ENCODE measurements at regions not wholly inside any gene's neighbourhood (a gene's known extent, or its start where the extent isn't known, plus 50 kb on each side); places are given as distances from the start of the nearest gene placed in this dataset.
"Not testable (repeated sequence)": the region's sequence is repeated elsewhere in the genome, so short reads cannot be mapped to it uniquely, and the experiment has no call there.

DNA sequence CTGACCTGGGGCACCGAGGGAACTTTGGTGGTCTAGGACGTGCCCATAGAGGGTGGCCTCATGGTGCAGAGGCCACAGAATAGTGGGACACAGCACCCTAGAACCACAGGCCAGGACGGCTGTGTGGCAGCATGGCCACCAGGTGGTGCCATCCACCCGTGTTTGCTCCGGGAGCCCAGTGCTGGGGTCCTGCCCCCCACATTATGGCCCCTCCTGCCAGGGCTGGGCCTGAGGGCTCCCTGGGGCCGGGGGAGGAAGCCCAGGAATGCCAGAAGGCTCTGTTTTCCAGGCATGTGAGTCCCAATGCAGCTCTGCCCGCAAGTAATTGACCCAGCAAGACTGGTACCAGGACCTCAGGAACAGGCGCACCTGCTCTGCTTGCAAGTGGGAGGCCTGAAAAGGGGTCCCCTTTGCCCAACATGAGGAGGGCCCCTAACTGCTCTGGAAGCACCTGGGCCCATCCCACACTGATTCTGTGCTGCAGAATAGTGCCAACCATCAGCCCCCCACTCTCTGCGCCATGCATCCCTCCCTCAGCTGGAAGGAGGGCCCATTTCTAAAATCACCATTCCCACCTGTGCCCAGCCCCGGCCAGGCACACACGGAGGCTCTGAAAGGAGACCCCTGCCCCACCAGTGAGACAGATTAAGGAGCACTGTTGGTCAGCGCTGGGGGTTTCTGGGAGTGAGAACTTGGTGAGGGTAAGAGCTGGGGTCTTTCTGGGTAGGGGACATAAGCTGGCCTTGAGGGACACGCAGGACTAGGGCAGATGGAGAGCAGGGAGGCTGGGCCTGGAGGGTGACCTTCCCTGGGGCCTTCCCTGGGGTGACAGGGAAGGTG is 174.4 kb downstream of the TBC1D2B start:
- DNase-seq = peak in 1 of 3 donors; percentile 14
- H3K4me3 Mint-ChIP-seq; H3K27ac Mint-ChIP-seq; ATAC-seq (ENCODE audit: low read depth in 2 of 2); H3K4me1 ChIP-seq (ENCODE audit: control insufficient read depth, insufficient read depth, low read length, poor library complexity, severe bottlenecking); H3K36me3 ChIP-seq (ENCODE audit: control insufficient read depth, insufficient read depth, low read length); H3K4me1 Mint-ChIP-seq; H3K27me3 ChIP-seq (ENCODE audit: control insufficient read depth, insufficient read depth, low read length); H3K9me3 Mint-ChIP-seq; H3K27me3 Mint-ChIP-seq; H3K9me3 ChIP-seq (ENCODE audit: control insufficient read depth in 2 of 2, low read length in 2 of 2); H3K27ac ChIP-seq (ENCODE audit: insufficient read depth, low read length, poor library complexity, severe bottlenecking); H3K36me3 Mint-ChIP-seq; H3K4me3 ChIP-seq (ENCODE audit: low read depth, low read length): not testable (repeated sequence)

DNA sequence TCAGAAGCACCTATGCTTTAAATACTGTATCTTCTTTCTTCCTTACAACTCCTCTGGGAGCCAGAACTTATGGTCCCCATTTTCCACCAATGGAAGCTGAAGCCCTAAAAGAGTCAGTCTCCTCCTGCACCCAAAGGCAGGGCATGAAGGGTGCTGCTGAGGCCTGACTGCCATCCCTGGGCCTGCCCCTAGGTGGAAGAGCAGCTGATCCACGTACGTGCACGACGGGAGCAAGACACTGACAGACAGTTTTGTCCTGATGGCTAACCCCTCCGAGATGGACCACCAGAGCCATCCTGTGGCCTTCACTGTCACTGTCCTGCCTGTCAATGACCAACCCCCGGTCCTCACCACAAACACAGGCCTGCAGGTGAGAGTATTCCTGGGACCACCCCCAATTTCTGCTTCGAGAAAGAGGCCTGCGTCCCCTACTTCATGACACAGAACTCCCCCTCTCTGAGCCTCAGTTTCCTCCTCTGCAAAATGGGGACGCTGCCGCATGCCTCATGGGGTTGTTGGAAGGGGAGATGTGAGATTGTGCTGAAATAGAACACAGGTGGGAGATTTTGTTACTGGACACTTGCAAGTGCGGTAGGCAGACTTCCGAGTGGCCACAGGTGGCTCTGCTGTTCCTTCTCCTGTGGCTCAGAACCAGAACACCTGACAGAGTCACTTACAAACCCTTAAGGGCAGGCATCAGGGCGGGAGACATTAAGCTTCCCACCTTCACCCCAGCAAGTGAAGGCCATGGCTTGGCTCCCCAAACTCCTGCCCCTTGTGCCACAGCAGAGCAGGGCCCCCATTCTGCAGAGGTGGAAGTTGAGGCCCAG is 175.4 kb downstream of the TBC1D2B start:
- Histone ChIP-seq H3K4me1 (ENCODE audit: control insufficient read depth, insufficient read depth, low read length, poor library complexity, severe bottlenecking) (no peaks in the 10 kb centered on the region), H3K9me3 (ENCODE audit: control insufficient read depth in 2 of 2, low read length in 2 of 2) (no peaks in the 10 kb centered on the region), H3K27me3 (ENCODE audit: control insufficient read depth, insufficient read depth, low read length) (no peaks in the 10 kb centered on the region), H3K27ac (ENCODE audit: insufficient read depth, low read length, poor library complexity, severe bottlenecking) (no peak overlapping the region), H3K36me3 (ENCODE audit: control insufficient read depth, insufficient read depth, low read length) (no peaks in the 10 kb centered on the region), H3K4me3 (ENCODE audit: low read depth, low read length) (no peak overlapping the region)
- H3K27ac Mint-ChIP-seq = no peak overlapping the region
- DNase-seq (no peak), ATAC-seq (ENCODE audit: low read depth in 2 of 2) (no peak)
- no peak overlapping the region for H3K4me3 Mint-ChIP-seq
- no peaks in the 10 kb centered on the region for H3K36me3 Mint-ChIP-seq
- no peaks in the 10 kb centered on the region for H3K4me1 Mint-ChIP-seq
- no peaks in the 10 kb centered on the region for H3K27me3 Mint-ChIP-seq
- H3K9me3 Mint-ChIP-seq = no peaks in the 10 kb centered on the region

DNA sequence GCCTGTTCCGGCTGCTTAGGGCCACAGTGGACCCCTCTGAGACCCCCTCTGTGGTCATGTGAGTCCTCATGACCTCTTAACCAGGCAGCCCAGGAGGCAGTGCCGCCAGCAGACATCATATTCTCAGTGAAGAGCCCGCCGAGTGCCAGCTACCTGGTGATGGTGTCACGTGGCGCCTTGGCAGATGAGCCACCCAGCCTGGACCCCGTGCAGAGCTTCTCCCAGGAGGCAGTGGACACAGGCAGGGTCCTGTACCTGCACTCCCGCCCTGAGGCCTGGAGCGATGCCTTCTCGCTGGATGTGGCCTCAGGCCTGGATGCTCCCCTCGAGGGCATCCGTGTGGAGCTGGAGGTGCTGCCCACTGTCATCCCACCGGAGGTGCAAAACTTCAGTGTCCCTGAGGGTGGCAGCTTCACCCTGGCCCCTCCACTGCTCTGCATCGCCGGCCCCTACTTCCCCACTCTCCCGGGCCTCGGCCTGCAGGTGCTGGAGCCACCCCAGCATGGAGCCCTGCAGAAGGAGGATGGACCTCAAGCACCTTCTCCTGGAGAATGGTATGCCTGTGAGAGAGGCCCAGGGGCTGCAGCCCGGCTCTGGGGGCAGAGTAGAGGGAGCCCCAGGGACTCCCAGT is 176.1 kb downstream of the TBC1D2B start:
- Histone ChIP-seq H3K9me3 (ENCODE audit: control insufficient read depth in 2 of 2, low read length in 2 of 2) (no peaks in the 10 kb centered on the region), H3K36me3 (ENCODE audit: control insufficient read depth, insufficient read depth, low read length) (no peaks in the 10 kb centered on the region), H3K4me3 (ENCODE audit: low read depth, low read length) (no peak overlapping the region), H3K27ac (ENCODE audit: insufficient read depth, low read length, poor library complexity, severe bottlenecking) (no peak overlapping the region), H3K27me3 (ENCODE audit: control insufficient read depth, insufficient read depth, low read length) (no peaks in the 10 kb centered on the region), H3K4me1 (ENCODE audit: control insufficient read depth, insufficient read depth, low read length, poor library complexity, severe bottlenecking) (no peaks in the 10 kb centered on the region)
- DNase-seq (no peak), ATAC-seq (ENCODE audit: low read depth in 2 of 2) (no peak)
- Mint-ChIP-seq H3K27ac (no peak overlapping the region), H3K4me3 (no peak overlapping the region), H3K27me3 (no peaks in the 10 kb centered on the region), H3K36me3 (no peaks in the 10 kb centered on the region), H3K9me3 (no peaks in the 10 kb centered on the region), H3K4me1 (no peaks in the 10 kb centered on the region)

DNA sequence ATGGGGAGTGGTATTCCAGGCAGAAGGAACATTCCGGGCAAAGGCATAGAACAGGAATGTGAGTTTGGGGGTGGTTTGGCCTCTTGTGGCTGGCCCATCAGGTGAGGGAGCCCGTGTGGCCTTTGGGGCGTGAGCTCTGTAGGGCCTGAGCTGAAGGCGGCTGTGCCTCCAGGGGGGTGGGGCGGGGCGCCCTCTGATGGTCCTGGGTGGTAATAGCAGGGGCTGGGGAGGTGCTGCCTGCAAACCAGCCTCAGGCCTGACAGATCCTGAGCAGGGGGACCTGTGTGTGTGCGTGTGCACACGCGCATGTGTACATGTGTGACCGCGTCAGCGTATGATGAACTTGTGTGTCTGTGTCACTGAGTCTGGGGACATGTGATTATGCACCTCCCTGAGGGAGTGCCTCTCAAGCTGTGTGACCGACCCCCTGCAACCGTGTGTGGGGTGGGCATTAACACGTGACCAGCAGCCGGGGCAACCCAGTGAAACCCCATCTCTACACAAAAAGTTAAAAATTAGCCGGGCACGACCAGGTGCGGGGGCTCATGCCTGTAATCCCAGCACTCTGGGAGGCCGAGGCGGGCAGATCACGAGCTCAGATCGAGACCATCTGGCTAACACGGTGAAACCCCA is 177.1 kb downstream of the TBC1D2B start:
- peak in 1 of 3 donors; percentile 41 for DNase-seq
- H3K36me3 Mint-ChIP-seq, H3K27ac Mint-ChIP-seq: not testable (repeated sequence)

DNA sequence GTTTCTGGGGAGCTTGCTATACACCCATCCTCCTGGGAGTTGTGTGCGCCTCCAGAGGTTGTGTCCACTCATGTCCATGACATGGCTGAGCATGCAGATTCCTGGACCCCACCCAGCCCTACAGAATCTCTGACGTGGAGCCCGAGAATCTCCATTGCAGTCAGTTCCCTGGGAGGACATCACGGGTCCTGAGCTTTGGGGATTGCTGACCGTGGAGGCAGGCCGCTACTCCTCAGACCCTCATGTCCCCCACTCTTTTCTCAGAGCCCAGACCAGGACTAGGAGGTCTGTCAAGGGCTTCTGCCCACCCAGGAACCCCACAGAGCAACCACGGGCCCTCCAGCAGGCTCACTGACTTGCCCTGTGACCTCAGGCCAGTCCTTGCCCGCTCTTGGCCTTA is 177.7 kb downstream of the TBC1D2B start:
- not testable (repeated sequence) for H3K4me3 ChIP-seq (ENCODE audit: low read depth, low read length); H3K4me1 Mint-ChIP-seq; H3K27ac Mint-ChIP-seq; H3K9me3 ChIP-seq (ENCODE audit: control insufficient read depth in 2 of 2, low read length in 2 of 2); ATAC-seq (ENCODE audit: low read depth in 2 of 2); H3K4me3 Mint-ChIP-seq; H3K27me3 ChIP-seq (ENCODE audit: control insufficient read depth, insufficient read depth, low read length); H3K27me3 Mint-ChIP-seq; H3K9me3 Mint-ChIP-seq; H3K27ac ChIP-seq (ENCODE audit: insufficient read depth, low read length, poor library complexity, severe bottlenecking); H3K36me3 Mint-ChIP-seq; H3K36me3 ChIP-seq (ENCODE audit: control insufficient read depth, insufficient read depth, low read length); H3K4me1 ChIP-seq (ENCODE audit: control insufficient read depth, insufficient read depth, low read length, poor library complexity, severe bottlenecking); DNase-seq

More for the DNA sequence above, 177.1 kb downstream of the TBC1D2B start:
- not testable (repeated sequence) for H3K9me3 Mint-ChIP-seq; H3K4me1 Mint-ChIP-seq; H3K4me1 ChIP-seq (ENCODE audit: control insufficient read depth, insufficient read depth, low read length, poor library complexity, severe bottlenecking); H3K27ac ChIP-seq (ENCODE audit: insufficient read depth, low read length, poor library complexity, severe bottlenecking); H3K4me3 Mint-ChIP-seq; H3K27me3 ChIP-seq (ENCODE audit: control insufficient read depth, insufficient read depth, low read length); H3K27me3 Mint-ChIP-seq; ATAC-seq (ENCODE audit: low read depth in 2 of 2); H3K36me3 ChIP-seq (ENCODE audit: control insufficient read depth, insufficient read depth, low read length); H3K9me3 ChIP-seq (ENCODE audit: control insufficient read depth in 2 of 2, low read length in 2 of 2); H3K4me3 ChIP-seq (ENCODE audit: low read depth, low read length)

DNA sequence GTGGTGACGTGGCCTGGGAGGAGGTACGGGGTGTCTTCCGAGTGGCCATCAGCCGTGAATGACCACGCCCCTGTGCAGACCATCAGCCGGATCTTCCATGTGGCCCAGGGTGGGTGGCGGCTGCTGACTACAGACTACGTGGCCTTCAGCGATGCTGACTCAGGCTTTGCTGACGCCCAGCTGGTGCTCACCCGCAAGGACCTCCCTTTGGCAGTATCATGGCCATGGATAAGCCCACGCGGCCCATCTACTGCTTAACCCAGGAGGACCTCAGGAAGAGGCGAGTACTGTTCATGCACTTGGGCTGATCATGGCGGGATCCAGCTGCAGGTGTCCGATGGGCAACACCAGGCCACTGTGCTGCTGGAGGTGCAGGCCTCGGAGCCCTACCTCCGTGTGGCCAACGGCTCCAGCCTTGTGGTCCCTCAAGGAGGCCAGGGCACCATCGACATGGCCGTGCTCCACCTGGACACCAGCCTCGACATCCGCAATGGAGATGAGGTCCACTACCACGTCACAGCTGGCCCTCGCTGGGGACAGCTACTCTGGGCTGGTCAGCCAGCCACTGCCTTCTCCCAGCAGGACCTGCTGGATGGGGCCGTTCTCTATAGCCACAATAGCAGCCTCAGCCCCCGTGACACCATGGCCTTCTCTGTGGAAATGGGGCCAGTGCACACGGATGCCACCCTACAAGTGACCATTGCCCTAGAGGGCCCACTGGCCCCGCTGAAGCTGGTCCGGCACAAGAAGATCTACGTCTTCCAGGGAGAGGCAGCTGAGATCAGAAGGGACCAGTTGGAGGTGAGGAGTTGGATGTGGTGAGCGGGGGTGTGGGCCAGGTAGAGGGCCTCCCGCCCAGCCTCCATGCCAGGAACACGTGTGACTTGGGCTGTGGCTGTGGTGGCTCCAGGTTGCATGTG is 178.4 kb downstream of the TBC1D2B start:
- no peaks in the 10 kb centered on the region for H3K9me3 Mint-ChIP-seq
- H3K4me3 Mint-ChIP-seq = no peak overlapping the region
- Histone ChIP-seq H3K4me3 (ENCODE audit: low read depth, low read length) (no peak overlapping the region), H3K36me3 (ENCODE audit: control insufficient read depth, insufficient read depth, low read length) (no peaks in the 10 kb centered on the region), H3K9me3 (ENCODE audit: control insufficient read depth in 2 of 2, low read length in 2 of 2) (no peaks in the 10 kb centered on the region), H3K27me3 (ENCODE audit: control insufficient read depth, insufficient read depth, low read length) (no peaks in the 10 kb centered on the region), H3K4me1 (ENCODE audit: control insufficient read depth, insufficient read depth, low read length, poor library complexity, severe bottlenecking) (no peaks in the 10 kb centered on the region), H3K27ac (ENCODE audit: insufficient read depth, low read length, poor library complexity, severe bottlenecking) (no peak overlapping the region)
- DNase-seq = no peak
- H3K27ac Mint-ChIP-seq = no peak overlapping the region
- H3K27me3 Mint-ChIP-seq = no peaks in the 10 kb centered on the region
- H3K36me3 Mint-ChIP-seq = no peaks in the 10 kb centered on the region
- H3K4me1 Mint-ChIP-seq = no peaks in the 10 kb centered on the region
- no peak for ATAC-seq (ENCODE audit: low read depth in 2 of 2)

DNA sequence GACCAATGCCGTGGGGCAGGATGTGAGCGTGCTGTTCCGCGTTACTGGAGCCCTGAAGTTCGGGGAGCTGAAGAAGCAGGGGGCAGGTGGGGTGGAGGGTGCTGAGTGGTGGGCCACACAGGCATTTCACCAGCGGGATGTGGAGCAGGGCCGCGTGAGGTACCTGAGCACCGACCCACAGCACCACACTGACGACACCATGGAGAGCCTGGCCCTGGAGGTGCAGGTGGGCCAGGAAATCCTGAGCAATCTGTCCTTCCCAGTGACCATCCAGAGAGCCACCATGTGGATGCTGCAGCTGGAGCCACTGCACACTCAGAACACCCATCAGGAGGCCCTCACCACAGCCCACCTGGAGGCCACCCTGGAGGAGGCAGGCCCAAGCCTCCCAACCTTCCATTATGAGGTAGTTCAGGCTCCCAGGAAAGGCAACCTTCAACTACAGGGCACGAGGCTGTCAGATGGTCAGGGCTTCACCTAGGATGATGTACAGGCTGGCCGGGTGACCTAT is 179.6 kb downstream of the TBC1D2B start:
- Histone ChIP-seq H3K4me3 (ENCODE audit: low read depth, low read length) (no peak overlapping the region), H3K36me3 (ENCODE audit: control insufficient read depth, insufficient read depth, low read length) (no peaks in the 10 kb centered on the region), H3K4me1 (ENCODE audit: control insufficient read depth, insufficient read depth, low read length, poor library complexity, severe bottlenecking) (no peaks in the 10 kb centered on the region), H3K27ac (ENCODE audit: insufficient read depth, low read length, poor library complexity, severe bottlenecking) (no peak overlapping the region), H3K9me3 (ENCODE audit: control insufficient read depth in 2 of 2, low read length in 2 of 2) (no peaks in the 10 kb centered on the region), H3K27me3 (ENCODE audit: control insufficient read depth, insufficient read depth, low read length) (no peaks in the 10 kb centered on the region)
- DNase-seq (no peak), ATAC-seq (ENCODE audit: low read depth in 2 of 2) (no peak)
- H3K27me3 Mint-ChIP-seq = no peaks in the 10 kb centered on the region
- H3K4me3 Mint-ChIP-seq = no peak overlapping the region
- H3K27ac Mint-ChIP-seq = no peak overlapping the region
- H3K36me3 Mint-ChIP-seq = no peaks in the 10 kb centered on the region
- H3K9me3 Mint-ChIP-seq = no peaks in the 10 kb centered on the region
- H3K4me1 Mint-ChIP-seq = no peaks in the 10 kb centered on the region
